ENCODE measurements at regions not wholly inside any gene's neighbourhood (a gene's known extent, or its start where the extent isn't known, plus 50 kb on each side); places are given as distances from the start of the nearest gene placed in this dataset.

DNA sequence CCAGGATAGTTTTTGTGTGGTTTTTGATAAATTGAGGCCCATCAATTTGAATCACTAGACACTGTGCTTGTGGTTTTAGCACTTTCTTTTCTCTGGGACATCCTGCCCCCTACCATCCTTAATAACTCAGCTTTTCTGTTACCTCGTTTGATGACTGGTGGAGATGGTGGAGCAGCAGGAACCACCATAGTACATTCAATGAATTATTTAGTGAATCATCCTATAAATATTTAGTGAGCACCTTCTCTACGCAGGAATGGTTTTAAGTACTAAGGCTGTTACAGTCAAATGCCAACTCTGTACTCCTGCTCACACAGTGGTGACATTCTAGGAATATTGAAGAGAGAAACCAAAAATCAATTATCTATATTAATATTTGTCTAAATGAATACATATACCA is 585.2 kb downstream of the HAO1 start:
- POLR2A ChIA-PET (ENCODE audit: unreplicated experiment) = no interaction called here
- ATAC-seq (ENCODE audit: low read depth) = no peak

More for the DNA sequence above, 585.2 kb downstream of the HAO1 start:
- no peak overlapping the region for H2BK15ac ChIP-seq (ENCODE audit: low read depth, low read length)
- no peaks in the 10 kb centered on the region for H3K79me1 ChIP-seq (ENCODE audit: low read depth in 1 of 2, low read length in 2 of 2)
- dilution Hi-C loops (cut with HindIII; ENCODE audit: low sequenced_read_pairs, unreplicated experiment) (no loop called here), intact Hi-C loops (cut with micrococcal nuclease) (no loop called here), in situ Hi-C loops (cut with MboI; ENCODE audit: low sequenced_read_pairs) (no loop called here)
- H2BK20ac ChIP-seq (ENCODE audit: low read depth, low read length) = no peak overlapping the region
- BruUV-seq (replicated peaks) = no TSS peak
- no peak overlapping the region for H2AK5ac ChIP-seq (ENCODE audit: low read depth, low read length)
- H3K27ac ChIP-seq (ENCODE audit: insufficient read depth, low read length) = no peak overlapping the region
- CTCF ChIA-PET = no interaction called here
- H3K9me3 ChIP-seq (ENCODE audit: control insufficient read depth, insufficient read depth, low read length) = no peaks in the 10 kb centered on the region
- no peak overlapping the region for H2BK5ac ChIP-seq (ENCODE audit: low read depth, low read length, poor library complexity, severe bottlenecking)
- H2AK9ac ChIP-seq (replicated peaks; ENCODE audit: low read depth, low read length, poor library complexity) = no peak overlapping the region
- H3K4me2 ChIP-seq (ENCODE audit: low read depth, low read length) = no peak overlapping the region
- no peak overlapping the region for H3K18ac ChIP-seq (ENCODE audit: low read depth, low read length)
- no peaks in the 10 kb centered on the region for H3K27me3 ChIP-seq (ENCODE audit: control insufficient read depth, insufficient read depth, low read length)
- H3K14ac ChIP-seq (replicated peaks; ENCODE audit: low read depth, low read length) = no peak overlapping the region
- no peaks in the 10 kb centered on the region for H3K4me1 ChIP-seq (ENCODE audit: control insufficient read depth, insufficient read depth, low read length)
- no peak for DNase-seq
- H4K5ac ChIP-seq (ENCODE audit: low read depth, low read length) = no peak overlapping the region
- H2BK120ac ChIP-seq (ENCODE audit: low read depth, low read length) = no peak overlapping the region
- H4K20me1 ChIP-seq (ENCODE audit: insufficient read depth, low read length) = no peaks in the 10 kb centered on the region
- no peak overlapping the region for H4K91ac ChIP-seq (ENCODE audit: insufficient read depth, low read depth, low read length)
- no peak overlapping the region for H3K4me3 ChIP-seq (ENCODE audit: insufficient read depth, low read depth, low read length)
- H3K56ac ChIP-seq (ENCODE audit: extremely low read depth, insufficient read depth, low read length) = no peak overlapping the region
- WGBS, 2 experiments (ENCODE audit: extremely low coverage in 2 of 2, insufficient read length in 1 of 2) = no CpG with 5 or more reads among the region's 2 CpGs
- no peaks in the 10 kb centered on the region for H3K9me1 ChIP-seq (ENCODE audit: insufficient read depth, low read length)
- H4K8ac ChIP-seq (ENCODE audit: low read depth in 2 of 2, low read length in 2 of 2) = no peak overlapping the region
- no peak overlapping the region for H2AFZ ChIP-seq (replicated peaks; ENCODE audit: low read length, poor library complexity)
- H3K4ac ChIP-seq (ENCODE audit: low read depth, low read length) = no peak overlapping the region
- H3K23ac ChIP-seq (ENCODE audit: low read depth, low read length) = no peak overlapping the region
- H3K9ac ChIP-seq (ENCODE audit: low read depth, low read length) = no peak overlapping the region
- TF ChIP-seq RFX5 (IDR thresholded peaks at IDR 0.05; ENCODE audit: low read depth, low read length) = no peak
- no peak for TF ChIP-seq ELK1 (IDR thresholded peaks at IDR 0.05; ENCODE audit: borderline replicate concordance, low read depth, low read length)
- TF ChIP-seq RCOR1 (IDR thresholded peaks at IDR 0.05; ENCODE audit: insufficient replicate concordance, low read length) = no peak
- no peak for TF ChIP-seq POLR2A (IDR thresholded peaks at IDR 0.05; ENCODE audit: low read depth, low read length)
- TF ChIP-seq SMC3 (IDR thresholded peaks at IDR 0.05; ENCODE audit: low read depth, low read length) = no peak
- TF ChIP-seq NFE2L2 (IDR thresholded peaks at IDR 0.05; ENCODE audit: low read depth, low read length) = no peak
- H3K36me3 ChIP-seq (ENCODE audit: control insufficient read depth, insufficient read depth, low read length) = no peaks in the 10 kb centered on the region
